ENCODE measurements at regions not wholly inside any gene's neighbourhood (a gene's known extent, or its start where the extent isn't known, plus 50 kb on each side); places are given as distances from the start of the nearest gene placed in this dataset.

DNA sequence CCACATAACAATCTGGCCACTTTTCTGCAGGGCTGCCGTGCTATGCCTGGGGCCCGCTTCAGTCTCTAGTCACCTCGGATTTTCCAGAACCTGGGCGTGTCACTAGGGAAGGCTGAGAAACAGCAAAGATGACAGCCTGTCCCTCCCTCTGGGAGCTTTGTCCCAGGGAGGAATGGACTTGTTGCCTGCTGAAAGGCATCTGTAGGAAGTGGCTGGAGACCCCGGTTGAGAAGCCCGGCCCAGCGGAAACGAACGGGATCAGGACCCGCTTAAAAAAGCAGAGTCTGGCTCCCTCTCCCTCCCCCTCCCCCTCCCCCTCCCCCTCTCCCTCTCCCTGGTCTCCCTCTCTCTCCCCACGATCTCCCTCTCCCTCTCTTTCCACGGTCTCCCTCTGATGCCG, 149.5 kb upstream of the ZNF516 start (continued):
- TF ChIP-seq PHF8 (conservative IDR thresholded peaks at IDR 0.05; ENCODE audit: low read depth, low read length) (no peak), SIRT6 (IDR thresholded peaks at IDR 0.05; ENCODE audit: low read length) (no peak), RFX5 (IDR thresholded peaks at IDR 0.05; ENCODE audit: borderline replicate concordance, low read depth, low read length) (no peak), GTF2F1 (IDR thresholded peaks at IDR 0.05; ENCODE audit: borderline replicate concordance, low read depth, low read length) (no peak)
- TF ChIP-seq, protein P1, sequence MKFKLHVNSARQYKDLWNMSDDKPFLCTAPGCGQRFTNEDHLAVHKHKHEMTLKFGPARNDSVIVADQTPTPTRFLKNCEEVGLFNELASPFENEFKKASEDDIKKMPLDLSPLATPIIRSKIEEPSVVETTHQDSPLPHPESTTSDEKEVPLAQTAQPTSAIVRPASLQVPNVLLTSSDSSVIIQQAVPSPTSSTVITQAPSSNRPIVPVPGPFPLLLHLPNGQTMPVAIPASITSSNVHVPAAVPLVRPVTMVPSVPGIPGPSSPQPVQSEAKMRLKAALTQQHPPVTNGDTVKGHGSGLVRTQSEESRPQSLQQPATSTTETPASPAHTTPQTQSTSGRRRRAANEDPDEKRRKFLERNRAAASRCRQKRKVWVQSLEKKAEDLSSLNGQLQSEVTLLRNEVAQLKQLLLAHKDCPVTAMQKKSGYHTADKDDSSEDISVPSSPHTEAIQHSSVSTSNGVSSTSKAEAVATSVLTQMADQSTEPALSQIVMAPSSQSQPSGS (IDR thresholded peaks at IDR 0.05; ENCODE audit: low read length) = no peak

Data from H1 (cell line).